Medulla oblongata (tissue), 1 donor: ENCODE measurements at regions not wholly inside any gene's neighbourhood (a gene's known extent, or its start where the extent isn't known, plus 50 kb on each side); places are given as distances from the start of the nearest gene placed in this dataset.
"Not testable (repeated sequence)": the region's sequence is repeated elsewhere in the genome, so short reads cannot be mapped to it uniquely, and the experiment has no call there.

Experiments
- DNase-seq: peaks from one replicate; pipeline ENCODE4 v3.0.0-alpha.2; 2015; ENCODE audit errors: extremely low spot score

DNA sequence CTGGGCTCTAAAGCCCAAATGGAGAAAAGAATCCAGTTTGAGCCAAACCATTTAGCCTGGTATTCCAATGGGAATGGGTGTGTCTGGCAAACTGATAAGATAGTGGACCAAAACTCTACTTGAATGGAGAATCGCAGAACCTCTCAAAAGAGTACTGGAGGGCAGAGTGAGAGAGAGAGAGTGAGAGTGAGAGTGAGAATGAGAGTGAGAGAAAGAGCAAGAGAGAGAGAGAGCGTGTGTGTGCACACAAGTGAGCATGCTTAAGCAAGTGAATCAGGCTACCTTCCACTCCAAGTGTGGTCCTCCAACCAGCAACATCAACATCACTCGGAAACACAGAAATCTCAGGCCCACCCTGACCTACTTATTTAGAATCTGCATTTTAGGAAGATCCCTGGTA lies 58.8 kb downstream of the UQCRFS1 start:
- DNase-seq, result no peak

- no peak for DNase-seq
Measured at GRCh38 chr19:29145756-29146155, 67.2 kb downstream of the UQCRFS1 start.

DNA sequence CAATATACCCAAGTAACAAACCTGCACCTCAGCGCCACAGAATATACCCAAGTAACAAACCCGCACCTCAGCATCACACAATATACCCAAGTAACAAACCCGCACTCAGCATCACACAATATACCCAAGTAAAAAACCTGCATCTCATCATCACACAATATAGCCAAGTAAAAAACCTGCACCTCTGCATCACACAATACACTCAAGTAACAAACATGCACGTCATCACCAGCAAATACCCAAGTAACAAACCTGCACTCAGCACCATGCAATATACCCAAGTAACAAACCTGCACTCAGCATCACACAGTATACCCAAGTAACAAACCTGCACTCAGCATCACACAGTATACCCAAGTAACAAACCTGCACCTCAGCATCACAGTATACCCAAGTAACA lies 69.8 kb downstream of the UQCRFS1 start:
- no peak for DNase-seq

DNA sequence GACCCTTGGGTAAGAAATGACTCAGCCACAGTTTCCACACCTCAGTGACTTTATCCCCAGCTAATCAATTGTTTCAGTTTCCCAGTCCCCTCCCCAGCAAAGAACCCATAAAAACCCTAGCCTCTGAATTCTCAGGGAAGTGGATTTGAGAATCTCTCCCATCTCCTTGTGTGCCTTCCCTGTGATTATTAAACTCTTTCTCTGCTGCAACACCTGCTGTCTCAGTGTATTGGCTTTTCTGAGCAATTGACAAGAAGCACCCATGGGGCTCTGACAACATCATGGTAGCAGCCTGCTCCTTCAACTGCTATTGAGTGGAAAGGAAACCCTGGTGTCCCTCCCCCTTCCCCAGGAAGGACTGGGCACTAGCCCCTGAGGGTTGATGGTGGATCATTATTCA lies 73.7 kb downstream of the UQCRFS1 start:
- no peak for DNase-seq

- not testable (repeated sequence) for DNase-seq
Measured at GRCh38 chr19:29138206-29138605, 74.7 kb downstream of the UQCRFS1 start.

DNA sequence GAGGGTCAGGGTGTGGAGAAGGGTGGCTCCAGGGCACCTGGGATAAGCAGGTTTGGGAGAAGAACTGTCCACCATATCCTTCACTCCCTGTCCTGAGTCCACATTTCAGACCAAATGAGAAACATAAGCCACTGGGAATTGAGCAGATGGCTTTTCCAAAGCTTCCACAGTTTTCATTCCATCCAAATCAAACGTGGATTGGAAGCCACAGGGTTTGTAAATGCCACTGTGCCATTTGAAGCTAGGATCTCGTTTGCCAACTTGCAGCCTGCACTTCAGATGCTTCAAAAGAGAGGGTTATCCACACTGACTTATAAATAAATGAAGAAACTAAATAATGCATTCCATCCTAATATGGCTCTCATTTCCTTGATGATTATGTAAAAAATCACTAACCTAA lies 81.5 kb downstream of the UQCRFS1 start:
- no peak for DNase-seq

DNA sequence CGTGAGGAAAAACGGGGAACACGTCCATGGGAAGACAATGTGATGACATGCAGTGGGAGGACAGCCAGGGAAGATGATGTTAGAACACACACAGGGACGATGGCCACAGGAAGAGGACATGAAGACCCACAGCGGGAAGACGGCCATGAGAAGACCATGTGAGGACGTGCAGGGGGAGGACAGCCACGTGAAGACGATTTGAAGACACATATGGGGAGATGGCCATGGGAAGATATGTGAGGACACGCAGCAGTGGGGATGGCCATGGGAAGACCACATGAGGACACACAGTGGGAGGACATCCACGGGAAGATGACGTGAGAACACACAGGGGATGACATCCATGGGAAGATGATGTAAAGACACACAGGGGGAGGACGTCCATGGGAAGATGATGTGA lies 83.8 kb downstream of the UQCRFS1 start:
- no peak for DNase-seq

DNA sequence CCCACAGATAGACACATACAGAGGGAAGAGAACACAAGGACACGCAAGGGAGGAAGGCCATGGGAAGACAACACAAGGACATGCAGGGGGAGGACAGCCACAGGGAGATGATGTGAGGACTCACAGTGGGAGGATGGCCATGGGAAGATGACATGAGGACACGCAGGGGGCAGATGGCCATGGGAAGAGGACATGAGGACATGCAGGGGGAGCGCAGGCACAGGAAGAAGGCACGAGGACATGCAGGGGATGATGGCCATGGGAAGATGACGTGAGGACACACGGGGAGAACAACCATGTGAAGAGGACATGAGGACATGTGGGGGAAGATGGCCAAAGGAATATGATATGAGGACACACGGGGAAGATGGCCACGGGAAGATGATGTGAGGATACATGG lies 84.7 kb downstream of the UQCRFS1 start:
- no peak for DNase-seq

DNA sequence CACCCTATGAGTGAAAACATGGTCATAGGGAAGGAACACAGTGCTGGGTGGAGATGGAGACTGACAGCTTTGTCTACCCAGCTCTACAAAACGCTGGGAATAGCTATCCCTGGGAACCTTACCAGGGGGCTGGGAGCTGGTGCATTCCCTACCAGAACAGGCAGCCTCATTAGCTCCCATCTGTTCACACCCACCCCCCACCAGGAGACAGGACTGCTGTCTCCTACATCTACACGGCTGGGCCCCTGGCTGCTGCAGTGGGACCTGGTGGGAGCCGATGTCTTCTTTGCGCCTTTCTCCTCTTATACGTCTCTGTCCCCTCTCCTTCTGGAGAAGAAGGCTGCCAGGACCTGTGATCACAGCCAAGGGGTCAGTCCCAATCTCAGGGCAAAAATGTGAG lies 90.8 kb downstream of the UQCRFS1 start:
- DNase-seq, result no peak

- no peak for DNase-seq
Measured at GRCh38 chr19:29121684-29122083, 91.3 kb downstream of the UQCRFS1 start.

DNA sequence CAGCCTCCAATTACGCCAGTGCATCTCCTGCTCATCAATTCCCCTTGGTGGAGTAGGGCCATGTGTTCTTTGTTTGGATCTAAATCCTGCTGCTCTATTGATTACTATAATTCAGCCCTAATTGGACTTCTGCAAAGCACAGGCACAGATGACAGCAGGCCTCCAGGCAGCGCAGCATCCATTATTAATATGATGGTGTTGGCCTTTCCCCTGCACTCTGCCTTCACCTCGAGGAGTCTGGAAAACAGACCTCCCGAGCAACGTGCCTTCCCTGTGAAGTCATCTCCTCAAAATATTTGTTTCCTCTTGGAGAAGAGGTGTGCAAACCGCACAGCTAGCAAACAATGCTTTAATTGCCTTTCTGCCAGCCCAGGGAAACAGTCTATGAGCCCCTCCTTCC lies 92.5 kb downstream of the UQCRFS1 start:
- DNase-seq, result no peak

DNA sequence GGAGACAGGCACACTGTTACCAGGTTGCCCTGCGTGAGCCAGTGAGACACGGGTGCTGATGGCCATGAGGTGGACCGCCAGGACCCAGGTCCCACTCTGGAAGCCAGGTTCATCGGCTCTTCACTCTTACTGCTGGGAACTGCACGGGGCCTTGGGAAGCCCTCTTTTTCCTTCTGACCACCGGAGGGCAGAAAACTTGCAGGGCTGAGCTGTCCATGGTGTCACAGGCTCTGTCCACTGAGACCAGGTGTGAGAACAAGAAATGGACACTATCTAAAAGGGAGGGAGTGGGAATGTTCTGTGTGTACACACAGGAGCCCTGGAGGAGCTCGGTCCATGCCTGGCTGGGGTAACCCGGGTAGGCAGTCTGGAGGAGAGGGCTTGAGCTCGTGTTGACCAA lies 93.4 kb downstream of the UQCRFS1 start:
- no peak for DNase-seq

DNA sequence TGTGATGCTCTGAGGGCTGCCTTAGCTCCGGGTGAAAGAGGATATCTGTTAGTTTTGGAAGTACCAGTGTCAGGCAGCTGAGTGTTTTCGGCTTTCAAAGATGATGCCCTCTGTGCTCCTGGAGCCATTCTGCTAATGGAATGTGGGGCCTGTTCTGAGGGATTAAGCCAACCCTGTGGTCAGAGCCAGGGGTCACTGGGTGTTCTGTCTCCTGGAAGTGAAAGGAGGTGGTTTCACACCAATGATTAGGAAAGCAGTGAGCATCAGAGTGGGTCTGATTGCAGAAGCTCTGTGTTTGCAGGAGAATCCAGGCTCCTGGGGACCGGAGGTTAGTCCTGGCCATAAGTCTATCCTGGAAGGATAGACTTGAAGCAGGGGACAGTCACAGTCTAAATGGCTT lies 94.6 kb downstream of the UQCRFS1 start:
- DNase-seq, result no peak

- no peak for DNase-seq
Measured at GRCh38 chr19:29117926-29118325, 95.0 kb downstream of the UQCRFS1 start.

- no peak for DNase-seq
Measured at GRCh38 chr19:29115181-29115580, 97.8 kb downstream of the UQCRFS1 start.

DNA sequence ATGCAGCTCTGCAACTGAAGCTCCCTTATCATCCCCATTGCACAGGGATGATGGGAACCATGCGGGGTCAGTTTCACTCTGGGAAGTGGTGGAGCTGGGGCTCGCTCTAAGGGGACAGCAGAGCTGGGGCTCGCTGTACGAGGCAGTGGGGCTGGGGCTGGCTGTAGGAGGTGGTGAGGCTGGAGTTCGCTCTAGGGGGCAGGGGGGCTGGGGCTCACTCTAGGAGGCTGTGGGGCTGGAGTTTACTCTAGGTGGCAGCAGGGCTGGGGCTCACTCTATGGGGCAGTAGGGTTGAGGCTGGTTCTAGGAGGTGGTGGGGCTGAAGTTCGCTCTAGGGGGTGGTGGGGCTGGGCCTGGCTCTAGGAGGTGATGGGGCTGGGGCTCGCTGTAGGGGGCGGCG lies 99.1 kb downstream of the UQCRFS1 start:
- DNase-seq, result no peak

GRCh38 chr19:29111576-29111975 lies 101.4 kb downstream of the UQCRFS1 start:
- DNase-seq, result peak; percentile 9

DNA sequence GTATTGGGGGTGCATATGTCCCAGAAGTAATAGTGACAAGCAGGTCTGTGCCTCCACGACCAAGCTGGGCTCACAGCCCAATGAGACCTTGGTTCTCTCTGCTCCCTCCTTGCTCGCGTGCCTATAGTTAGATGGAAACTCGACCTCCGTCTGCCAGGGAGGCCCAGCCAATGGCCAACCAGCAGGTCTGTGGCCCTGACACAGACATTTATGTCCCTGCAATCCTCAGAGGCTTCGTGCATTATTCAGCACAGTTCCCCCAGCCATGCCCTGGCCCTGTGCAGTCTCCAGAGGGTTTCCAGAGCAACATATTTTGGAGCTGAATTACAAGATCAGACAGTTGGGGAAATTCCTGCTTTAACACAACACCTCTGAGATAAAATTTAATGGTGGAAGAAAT lies 105.1 kb downstream of the UQCRFS1 start:
- DNase-seq, result no peak

GRCh38 chr19:29106346-29106885 lies 106.5 kb downstream of the UQCRFS1 start:
- DNase-seq, result no peak

DNA sequence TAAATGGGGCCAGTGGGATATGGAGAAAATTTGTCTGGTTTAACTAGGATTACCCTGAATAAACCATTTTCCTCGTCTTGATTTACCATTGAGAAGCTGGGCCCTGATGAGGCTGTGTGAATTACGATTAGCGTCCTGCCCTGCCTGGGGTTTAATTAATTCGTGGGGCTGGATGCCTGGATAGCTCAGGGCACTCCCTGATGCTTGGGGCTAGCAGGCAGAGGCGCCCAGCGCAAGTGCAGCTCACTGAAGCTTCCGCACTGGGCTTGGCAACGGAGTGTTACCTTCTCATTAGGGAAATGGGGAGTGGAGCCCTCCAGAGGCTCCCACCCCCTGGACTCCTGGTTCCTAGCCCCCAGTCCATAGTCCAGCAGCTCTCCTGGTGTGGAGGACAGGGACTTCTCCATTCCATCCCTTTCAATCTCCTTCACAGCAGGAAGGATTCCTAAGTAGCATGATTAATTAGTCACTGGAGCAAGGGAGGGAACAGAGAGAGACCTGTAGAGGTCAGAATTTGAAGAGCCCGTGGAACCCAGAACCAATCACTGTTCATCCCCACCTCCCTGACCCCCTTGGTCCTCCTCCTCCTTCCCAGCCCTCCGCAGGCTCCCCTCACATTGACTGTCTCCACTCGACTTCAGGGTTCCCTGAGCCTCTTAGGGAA lies 107.2 kb downstream of the UQCRFS1 start:
- DNase-seq, result no peak

DNA sequence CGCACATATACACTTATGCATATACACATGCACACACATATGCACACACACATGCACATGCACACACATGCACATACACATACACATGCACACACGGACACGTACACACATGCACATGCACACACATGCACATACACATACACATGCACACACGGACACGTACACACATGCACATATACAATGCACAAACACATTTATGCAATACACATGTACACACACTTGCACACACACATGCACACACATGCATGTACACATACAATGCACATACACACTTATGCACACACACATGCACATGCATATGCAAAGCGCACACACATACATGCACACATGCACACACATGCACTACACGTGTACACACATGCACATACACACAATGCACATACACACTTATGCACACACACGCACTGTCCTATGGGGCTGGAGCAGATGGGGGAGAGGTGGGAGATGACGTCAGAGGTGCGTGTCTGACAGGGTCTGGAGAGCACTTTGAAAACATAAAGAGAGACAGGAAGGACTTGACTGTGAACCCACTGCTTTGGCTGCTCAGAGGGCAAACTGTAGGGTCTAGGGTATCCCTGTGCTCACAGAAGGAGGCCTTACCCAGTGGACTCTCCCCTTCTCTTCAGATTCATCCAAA lies 108.2 kb downstream of the UQCRFS1 start:
- DNase-seq, result no peak

- DNase-seq, result no peak
Measured at GRCh38 chr19:29098863-29099481, 114.0 kb downstream of the UQCRFS1 start.

DNA sequence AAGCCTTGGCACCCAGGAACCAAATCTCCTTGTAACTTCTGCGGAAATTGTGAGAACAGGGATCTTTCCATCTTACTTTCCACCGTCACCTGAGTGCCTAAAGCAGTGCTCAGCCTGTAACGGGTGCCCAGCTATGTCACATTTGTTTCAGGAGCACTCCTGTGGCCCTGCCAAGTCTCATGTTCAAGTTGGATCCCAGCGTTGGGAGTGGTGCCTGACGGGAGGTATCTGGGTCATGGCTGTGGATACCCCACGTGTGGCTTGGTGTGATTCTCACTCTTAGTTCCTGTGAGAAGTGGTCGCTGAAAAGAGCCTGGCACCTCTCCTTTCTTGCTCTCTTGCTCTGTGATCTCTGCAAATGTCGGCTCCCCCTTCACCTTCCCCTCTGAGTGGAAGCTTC lies 114.9 kb downstream of the UQCRFS1 start:
- no peak for DNase-seq
